Endothelial cell of umbilical vein (primary cell): ENCODE measurements at regions not wholly inside any gene's neighbourhood (a gene's known extent, or its start where the extent isn't known, plus 50 kb on each side); places are given as distances from the start of the nearest gene placed in this dataset.

Experiments used
- EZH2 ChIP-seq: IDR thresholded peaks from 2 replicates; pipeline ENCODE4 v1.6.1; 2012; ENCODE audit warnings: borderline replicate concordance, low read depth, mild to moderate bottlenecking, moderate library complexity, low read length, inconsistent platforms; ENCODE audit not compliant: severe bottlenecking
- FOS ChIP-seq: IDR thresholded peaks from 2 replicates; pipeline ENCODE4 v1.6.1; 2011; ENCODE audit warnings: mild to moderate bottlenecking, low read length, moderate library complexity, borderline replicate concordance; ENCODE audit not compliant: insufficient read depth
- GATA2 ChIP-seq: IDR thresholded peaks from 2 replicates; pipeline ENCODE4 v1.7.0; 2011; ENCODE audit warnings: low read depth, mild to moderate bottlenecking, moderate library complexity, mixed read lengths, low read length; ENCODE audit not compliant: insufficient read length, insufficient read depth
- JUN ChIP-seq: IDR thresholded peaks from 2 replicates; pipeline ENCODE4 v1.6.1; 2011; ENCODE audit warnings: borderline replicate concordance, low read depth; ENCODE audit not compliant: insufficient read length, insufficient read depth
- MYC ChIP-seq: IDR thresholded peaks from one replicate; pipeline ENCODE4 v1.6.1; 2011; ENCODE audit warnings: mild to moderate bottlenecking, low read depth, low read length
- POLR2A ChIP-seq: IDR thresholded peaks from 2 replicates; pipeline ENCODE4 v1.6.1; 2012; ENCODE audit warnings: low read depth, mild to moderate bottlenecking, control low read depth, low read length
- POLR2AphosphoS5 ChIP-seq: IDR thresholded peaks from 2 replicates; pipeline ENCODE4 v1.6.1; 2012; ENCODE audit warnings: low read depth, mild to moderate bottlenecking, control low read depth, low read length, moderate library complexity; ENCODE audit not compliant: insufficient read depth
- TF ChIP-seq, protein P1 (sequence below), 2 donors: IDR thresholded peaks; 1 replicate in 1 of 2; 2 replicates in 1 of 2; pipeline ENCODE4 v1.5.1; 2011; ENCODE audit warnings: low read length in 2 of 2, mild to moderate bottlenecking in 2 of 2, moderate library complexity in 2 of 2, control low read depth in 1 of 2, inconsistent platforms in 1 of 2, low read depth in 1 of 2; ENCODE audit not compliant: insufficient read depth in 1 of 2; ENCODE audit errors: extremely low read depth in 1 of 2
- TF ChIP-seq, protein P2 (sequence below): IDR thresholded peaks from 2 replicates; pipeline ENCODE4 v1.6.1; 2011; ENCODE audit not compliant: insufficient read depth, insufficient read length

DNA sequence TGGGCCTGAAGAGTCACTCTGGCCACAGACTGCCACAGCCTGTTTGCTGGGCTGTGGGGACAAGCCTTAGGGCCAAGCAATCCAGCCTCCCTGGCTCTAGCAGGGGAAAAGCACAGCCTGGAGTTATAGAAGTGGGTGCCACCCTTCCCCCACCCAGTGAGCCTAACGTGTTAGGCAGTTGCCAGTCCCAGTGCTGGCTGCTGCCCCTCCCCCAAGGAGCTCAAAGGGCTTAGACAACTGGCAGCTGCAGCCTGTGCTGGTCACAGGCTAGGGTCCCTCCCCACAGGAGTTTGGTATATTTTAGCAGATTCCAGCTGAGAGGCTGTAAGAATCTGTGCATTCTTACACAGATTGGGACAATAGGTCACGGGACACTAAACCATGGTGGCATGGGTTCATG is 370.3 kb upstream of the FGF16 start:
- TF ChIP-seq, protein P1, sequence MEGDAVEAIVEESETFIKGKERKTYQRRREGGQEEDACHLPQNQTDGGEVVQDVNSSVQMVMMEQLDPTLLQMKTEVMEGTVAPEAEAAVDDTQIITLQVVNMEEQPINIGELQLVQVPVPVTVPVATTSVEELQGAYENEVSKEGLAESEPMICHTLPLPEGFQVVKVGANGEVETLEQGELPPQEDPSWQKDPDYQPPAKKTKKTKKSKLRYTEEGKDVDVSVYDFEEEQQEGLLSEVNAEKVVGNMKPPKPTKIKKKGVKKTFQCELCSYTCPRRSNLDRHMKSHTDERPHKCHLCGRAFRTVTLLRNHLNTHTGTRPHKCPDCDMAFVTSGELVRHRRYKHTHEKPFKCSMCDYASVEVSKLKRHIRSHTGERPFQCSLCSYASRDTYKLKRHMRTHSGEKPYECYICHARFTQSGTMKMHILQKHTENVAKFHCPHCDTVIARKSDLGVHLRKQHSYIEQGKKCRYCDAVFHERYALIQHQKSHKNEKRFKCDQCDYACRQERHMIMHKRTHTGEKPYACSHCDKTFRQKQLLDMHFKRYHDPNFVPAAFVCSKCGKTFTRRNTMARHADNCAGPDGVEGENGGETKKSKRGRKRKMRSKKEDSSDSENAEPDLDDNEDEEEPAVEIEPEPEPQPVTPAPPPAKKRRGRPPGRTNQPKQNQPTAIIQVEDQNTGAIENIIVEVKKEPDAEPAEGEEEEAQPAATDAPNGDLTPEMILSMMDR (IDR thresholded peaks at IDR 0.05; ENCODE audit: extremely low read depth in 1 of 2, insufficient read depth in 1 of 2, low read depth in 1 of 2, low read length in 2 of 2) = no peak
- TF ChIP-seq POLR2A (no peak), EZH2 (no peak), POLR2AphosphoS5 (no peak), FOS (no peak), MYC (no peak), GATA2 (no peak), JUN (no peak)
- TF ChIP-seq, protein P2, sequence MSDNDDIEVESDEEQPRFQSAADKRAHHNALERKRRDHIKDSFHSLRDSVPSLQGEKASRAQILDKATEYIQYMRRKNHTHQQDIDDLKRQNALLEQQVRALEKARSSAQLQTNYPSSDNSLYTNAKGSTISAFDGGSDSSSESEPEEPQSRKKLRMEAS = no peak
